Panc1 (cell line): ENCODE measurements at regions not wholly inside any gene's neighbourhood (a gene's known extent, or its start where the extent isn't known, plus 50 kb on each side); places are given as distances from the start of the nearest gene placed in this dataset.
A peak's percentile ranks its signal among the peaks of the same experiment; 100 is the strongest.

Experiments
- ATAC-seq: fragments of 200-7000 bp; cut with Tn5 transposase; 2 replicates; pipeline ENCODE4 v1.9.1; 2020; ENCODE audit warnings: mild to moderate bottlenecking, moderate library complexity
- BruUV-seq: library from RNA; stranded (reverse); fragments of 400-500 nt; replicated peaks from 2 replicates; lab custom pipeline; 2021; lab: Mats Ljungman, UMichigan
- CTCF ChIA-PET: fragments of 300-600 bp; sonication (Branson Sonifier 250); formaldehyde crosslinking; loops from one replicate; lab custom pipeline; 2022; ENCODE audit warnings: antibody characterized with exemption; lab: Charles Lee
- POLR2A ChIA-PET: fragments of 300-600 bp; sonication (Branson Sonifier 250); formaldehyde crosslinking; loops from one replicate; lab custom pipeline; 2022; ENCODE audit warnings: antibody characterized with exemption; lab: Charles Lee
- DNase-seq: peaks from one replicate; pipeline ENCODE4 v3.0.0-alpha.2; 2010; ENCODE audit warnings: low read depth, low spot score
- H3K27ac ChIP-seq: 2 replicates; pipeline ENCODE4 v1.5.1; 2011; ENCODE audit warnings: mild to moderate bottlenecking, low read length, inconsistent platforms
- H3K27me3 ChIP-seq: fragments of 200-500 bp; sonication (Bioruptor generic); 2 replicates; pipeline ENCODE4 v1.6.0; 2014; ENCODE audit warnings: low read length, inconsistent platforms; ENCODE audit not compliant: control insufficient read depth, insufficient read depth
- H3K36me3 ChIP-seq: fragments of 200-500 bp; sonication (Bioruptor generic); 2 replicates; pipeline ENCODE4 v1.5.1; 2014; ENCODE audit warnings: inconsistent platforms, mild to moderate bottlenecking, low read length, moderate library complexity; ENCODE audit not compliant: control insufficient read depth, insufficient read depth
- H3K4me1 ChIP-seq: 2 replicates; pipeline ENCODE4 v1.5.1; 2011; ENCODE audit warnings: inconsistent platforms, mild to moderate bottlenecking, low read length, moderate library complexity; ENCODE audit not compliant: control insufficient read depth, insufficient read depth
- H3K4me3 ChIP-seq, 2 experiments: 2 replicates each; pipeline ENCODE4 v1.5.1; 2011 to 2012; ENCODE audit warnings: low read depth in 2 of 2, low read length in 2 of 2, mild to moderate bottlenecking in 2 of 2, inconsistent platforms in 1 of 2, moderate library complexity in 1 of 2
- H3K9me3 ChIP-seq: fragments of 200-500 bp; sonication (Bioruptor generic); 2 replicates; pipeline ENCODE4 v1.5.1; 2014; ENCODE audit warnings: low read depth, mild to moderate bottlenecking, inconsistent platforms, low read length, moderate library complexity; ENCODE audit not compliant: control insufficient read depth, insufficient read depth
- POLR2AphosphoS5 ChIP-seq: IDR thresholded peaks from 2 replicates; pipeline ENCODE4 v1.6.1; 2012; ENCODE audit warnings: mild to moderate bottlenecking, low read depth, low read length, moderate library complexity
- SIN3A ChIP-seq: IDR thresholded peaks from 2 replicates; pipeline ENCODE4 v1.6.1; 2012; ENCODE audit warnings: low read depth, mild to moderate bottlenecking, low read length, moderate library complexity, borderline replicate concordance; ENCODE audit not compliant: insufficient read depth
- TCF7L2 ChIP-seq: IDR thresholded peaks from 2 replicates; pipeline ENCODE4 v1.6.1; 2011; ENCODE audit warnings: mild to moderate bottlenecking, low read depth, low read length, inconsistent platforms
- in situ Hi-C: cut with HindIII; loops from 2 replicates; pipeline ENCODE4 v1.10.0; 2016; ENCODE audit warnings: low sequenced_read_pairs, low pct_unique_long_range_greater_than_20kb
- intact Hi-C: fragments of 100-400 bp; cut with micrococcal nuclease; formaldehyde crosslinking; loops from one replicate; pipeline ENCODE4 v1.10.0; 2022; ENCODE audit not compliant: unreplicated experiment
- TF ChIP-seq, protein P1 (sequence below), 2 experiments: IDR thresholded peaks; 2 replicates each; pipeline ENCODE4 v1.6.1; 2011 to 2012; ENCODE audit warnings: low read depth in 2 of 2, control low read depth in 1 of 2, low read length in 1 of 2, mild to moderate bottlenecking in 1 of 2, moderate library complexity in 1 of 2; ENCODE audit not compliant: insufficient read depth in 1 of 2
- TF ChIP-seq, protein P2 (sequence below): fragments of 450-650 bp; IDR thresholded peaks from 2 replicates; pipeline ENCODE4 v1.5.1; 2017; ENCODE audit warnings: mild to moderate bottlenecking

DNA sequence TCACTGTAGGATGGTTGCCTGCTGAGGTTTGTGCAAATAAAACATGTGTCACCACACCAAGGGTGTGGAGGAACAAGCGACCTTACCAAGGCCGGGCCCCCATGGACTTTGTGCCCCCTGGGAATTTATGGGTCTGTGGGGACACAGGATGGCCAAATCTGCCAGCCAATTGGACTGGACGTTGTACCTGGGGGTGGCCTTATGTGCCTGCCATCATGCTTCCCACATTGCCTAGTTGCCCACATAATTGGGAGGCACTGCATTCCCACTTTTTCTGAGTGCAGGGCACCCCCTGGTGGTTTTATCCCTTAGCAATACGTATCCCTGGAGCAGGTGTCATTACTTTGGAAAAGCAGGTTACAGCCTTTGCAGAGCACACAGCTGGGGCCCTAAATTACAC, 92.6 kb upstream of the TMPO start:
- H3K9me3 ChIP-seq, result no peaks in the 10 kb centered on the region
- H3K27ac ChIP-seq, result no peak overlapping the region
- H3K36me3 ChIP-seq, result no peaks in the 10 kb centered on the region
- DNase-seq (no peak), ATAC-seq (no peak)
- H3K4me1 ChIP-seq, result peaks cover 6% of the 10 kb centered on the region; the same call in 1 of the 2 replicates
- no peaks in the 10 kb centered on the region; the same call in 1 of the 2 replicates for H3K27me3 ChIP-seq
- no TSS peak for BruUV-seq
- TF ChIP-seq, protein P1, sequence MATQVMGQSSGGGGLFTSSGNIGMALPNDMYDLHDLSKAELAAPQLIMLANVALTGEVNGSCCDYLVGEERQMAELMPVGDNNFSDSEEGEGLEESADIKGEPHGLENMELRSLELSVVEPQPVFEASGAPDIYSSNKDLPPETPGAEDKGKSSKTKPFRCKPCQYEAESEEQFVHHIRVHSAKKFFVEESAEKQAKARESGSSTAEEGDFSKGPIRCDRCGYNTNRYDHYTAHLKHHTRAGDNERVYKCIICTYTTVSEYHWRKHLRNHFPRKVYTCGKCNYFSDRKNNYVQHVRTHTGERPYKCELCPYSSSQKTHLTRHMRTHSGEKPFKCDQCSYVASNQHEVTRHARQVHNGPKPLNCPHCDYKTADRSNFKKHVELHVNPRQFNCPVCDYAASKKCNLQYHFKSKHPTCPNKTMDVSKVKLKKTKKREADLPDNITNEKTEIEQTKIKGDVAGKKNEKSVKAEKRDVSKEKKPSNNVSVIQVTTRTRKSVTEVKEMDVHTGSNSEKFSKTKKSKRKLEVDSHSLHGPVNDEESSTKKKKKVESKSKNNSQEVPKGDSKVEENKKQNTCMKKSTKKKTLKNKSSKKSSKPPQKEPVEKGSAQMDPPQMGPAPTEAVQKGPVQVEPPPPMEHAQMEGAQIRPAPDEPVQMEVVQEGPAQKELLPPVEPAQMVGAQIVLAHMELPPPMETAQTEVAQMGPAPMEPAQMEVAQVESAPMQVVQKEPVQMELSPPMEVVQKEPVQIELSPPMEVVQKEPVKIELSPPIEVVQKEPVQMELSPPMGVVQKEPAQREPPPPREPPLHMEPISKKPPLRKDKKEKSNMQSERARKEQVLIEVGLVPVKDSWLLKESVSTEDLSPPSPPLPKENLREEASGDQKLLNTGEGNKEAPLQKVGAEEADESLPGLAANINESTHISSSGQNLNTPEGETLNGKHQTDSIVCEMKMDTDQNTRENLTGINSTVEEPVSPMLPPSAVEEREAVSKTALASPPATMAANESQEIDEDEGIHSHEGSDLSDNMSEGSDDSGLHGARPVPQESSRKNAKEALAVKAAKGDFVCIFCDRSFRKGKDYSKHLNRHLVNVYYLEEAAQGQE (IDR thresholded peaks at IDR 0.05; ENCODE audit: insufficient read depth in 1 of 2, low read depth in 2 of 2, low read length in 1 of 2), result no peak
- TF ChIP-seq TCF7L2, result no peak
- TF ChIP-seq, protein P2, sequence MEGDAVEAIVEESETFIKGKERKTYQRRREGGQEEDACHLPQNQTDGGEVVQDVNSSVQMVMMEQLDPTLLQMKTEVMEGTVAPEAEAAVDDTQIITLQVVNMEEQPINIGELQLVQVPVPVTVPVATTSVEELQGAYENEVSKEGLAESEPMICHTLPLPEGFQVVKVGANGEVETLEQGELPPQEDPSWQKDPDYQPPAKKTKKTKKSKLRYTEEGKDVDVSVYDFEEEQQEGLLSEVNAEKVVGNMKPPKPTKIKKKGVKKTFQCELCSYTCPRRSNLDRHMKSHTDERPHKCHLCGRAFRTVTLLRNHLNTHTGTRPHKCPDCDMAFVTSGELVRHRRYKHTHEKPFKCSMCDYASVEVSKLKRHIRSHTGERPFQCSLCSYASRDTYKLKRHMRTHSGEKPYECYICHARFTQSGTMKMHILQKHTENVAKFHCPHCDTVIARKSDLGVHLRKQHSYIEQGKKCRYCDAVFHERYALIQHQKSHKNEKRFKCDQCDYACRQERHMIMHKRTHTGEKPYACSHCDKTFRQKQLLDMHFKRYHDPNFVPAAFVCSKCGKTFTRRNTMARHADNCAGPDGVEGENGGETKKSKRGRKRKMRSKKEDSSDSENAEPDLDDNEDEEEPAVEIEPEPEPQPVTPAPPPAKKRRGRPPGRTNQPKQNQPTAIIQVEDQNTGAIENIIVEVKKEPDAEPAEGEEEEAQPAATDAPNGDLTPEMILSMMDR, result peak; percentile 49
- intact Hi-C loops (loop anchor here (5.0 to 10.0 kb wide), 2 partner anchors 109 to 232 kb away; no protein-coding TSS in a partner anchor), in situ Hi-C loops (no loop called here)
- CTCF ChIA-PET, result no interaction called here
- POLR2A ChIA-PET, result no interaction called here
- no peak overlapping the region for H3K4me3 ChIP-seq

DNA sequence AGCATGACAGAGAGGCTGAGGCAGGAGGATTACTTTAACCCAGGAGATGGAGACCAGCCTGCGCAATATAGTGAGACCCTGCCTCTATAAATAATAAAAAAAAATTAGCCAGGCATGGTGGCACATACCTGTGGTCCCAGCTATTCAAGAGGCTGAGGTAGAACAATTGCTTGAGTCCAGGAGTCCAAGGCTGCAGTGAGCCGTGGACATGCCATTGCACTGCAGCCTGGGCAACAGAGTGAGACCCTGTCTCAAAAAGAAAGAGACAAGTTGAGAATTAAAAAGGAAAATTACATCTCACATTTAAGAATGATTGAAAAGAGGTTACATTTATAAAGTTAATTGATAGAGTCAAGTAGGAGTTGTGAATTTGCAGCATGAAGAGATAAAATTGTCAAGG, 91.4 kb upstream of the TMPO start:
- ChIA-PET CTCF (interaction anchor here (0.6 kb wide), 1 partner anchor 91 kb away, joined by 8 read pairs; the partner anchor contains the start of gene TMPO), POLR2A (no interaction called here)
- H3K4me1 ChIP-seq, result peaks cover 6% of the 10 kb centered on the region; the same call in 1 of the 2 replicates
- intact Hi-C loops (loop anchor here (1.0 to 10.0 kb wide), 3 partner anchors 92 to 231 kb away; no protein-coding TSS in a partner anchor), in situ Hi-C loops (no loop called here)
- no peak for DNase-seq
- TF ChIP-seq, protein P1 (IDR thresholded peaks at IDR 0.05; ENCODE audit: insufficient read depth in 1 of 2, low read depth in 2 of 2, low read length in 1 of 2), result no peak
- TF ChIP-seq TCF7L2 (no peak), SIN3A (no peak), POLR2AphosphoS5 (no peak)
- TF ChIP-seq, protein P2, result no peak
- no peaks in the 10 kb centered on the region; the same call in 1 of the 2 replicates for H3K27me3 ChIP-seq
- no peak overlapping the region for H3K27ac ChIP-seq
- no TSS peak for BruUV-seq
- no peak overlapping the region for H3K4me3 ChIP-seq
- no peaks in the 10 kb centered on the region for H3K36me3 ChIP-seq
- no peak for ATAC-seq
- H3K9me3 ChIP-seq, result no peaks in the 10 kb centered on the region
